ENCODE measurements at regions not wholly inside any gene's neighbourhood (a gene's known extent, or its start where the extent isn't known, plus 50 kb on each side); places are given as distances from the start of the nearest gene placed in this dataset.
"Not testable (repeated sequence)": the region's sequence is repeated elsewhere in the genome, so short reads cannot be mapped to it uniquely, and the experiment has no call there.

DNA sequence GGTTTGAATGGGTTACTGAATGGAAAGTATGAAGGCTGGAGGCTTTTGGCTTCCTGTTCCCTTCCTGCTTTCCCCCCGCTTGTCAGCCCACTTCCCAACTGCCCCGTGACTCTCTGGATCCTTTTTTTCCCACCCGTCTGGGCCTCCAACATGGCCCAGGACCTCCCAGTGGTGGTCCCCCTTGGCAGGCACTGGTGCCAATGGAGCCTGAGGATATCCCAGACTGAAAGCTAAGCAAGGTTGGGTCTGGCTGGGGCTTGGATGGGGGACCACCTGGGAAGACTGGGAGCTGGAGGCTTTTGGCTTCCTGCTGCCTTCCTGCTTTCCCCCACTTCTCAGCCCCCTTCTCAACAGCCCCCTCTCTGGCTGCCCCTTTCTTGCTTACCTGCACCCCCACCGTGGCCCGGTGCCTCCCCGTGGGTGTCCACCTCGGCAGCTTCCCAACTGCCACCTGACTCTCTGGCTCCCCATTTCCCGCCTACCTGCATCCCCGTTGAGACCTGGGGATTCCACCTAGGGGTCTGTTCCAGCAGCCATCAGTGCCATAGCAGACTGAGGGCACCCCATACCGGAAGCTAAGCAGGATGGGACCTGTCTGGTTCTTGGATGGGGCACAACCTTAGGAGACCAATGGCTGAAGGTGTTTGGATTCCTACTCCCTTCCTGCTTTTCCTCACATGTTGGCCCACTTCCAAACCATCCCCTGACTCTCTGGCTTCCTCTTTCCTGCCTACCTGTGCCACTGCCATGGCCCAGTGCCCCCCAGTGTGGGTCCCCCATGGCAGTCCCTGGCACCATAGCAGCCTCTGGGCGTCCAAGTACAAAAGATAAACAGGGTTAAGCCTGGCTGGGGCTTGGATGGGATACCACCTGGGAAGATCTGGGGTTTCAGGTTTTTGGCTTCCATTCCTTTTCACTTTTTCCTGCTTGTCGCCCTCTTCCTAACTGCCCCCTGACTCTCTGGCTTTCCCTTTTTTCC, 2295.3 kb downstream of the TP53TG3F start:
- DNase-seq: no peak

DNA sequence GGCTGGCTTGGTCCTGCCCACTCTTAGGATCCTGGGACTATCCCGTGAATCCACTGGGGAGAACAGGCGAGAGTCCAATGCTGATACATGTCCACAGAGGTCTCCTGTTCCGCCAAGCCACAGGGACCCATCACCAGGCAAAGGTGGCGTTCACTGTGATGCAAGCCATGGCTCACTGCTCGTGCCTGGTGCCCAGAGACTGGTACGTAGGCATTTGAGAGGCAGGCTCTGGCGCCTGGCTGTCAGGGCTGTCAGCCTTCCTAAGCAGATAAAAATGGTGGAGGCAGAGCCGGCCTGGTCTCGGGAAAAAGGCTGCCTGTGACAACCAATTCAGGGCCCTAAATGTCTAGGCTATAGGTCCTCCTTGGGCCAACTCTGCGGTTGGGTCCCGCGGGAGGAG, 2329.0 kb downstream of the TP53TG3F start:
- no peak for DNase-seq

DNA sequence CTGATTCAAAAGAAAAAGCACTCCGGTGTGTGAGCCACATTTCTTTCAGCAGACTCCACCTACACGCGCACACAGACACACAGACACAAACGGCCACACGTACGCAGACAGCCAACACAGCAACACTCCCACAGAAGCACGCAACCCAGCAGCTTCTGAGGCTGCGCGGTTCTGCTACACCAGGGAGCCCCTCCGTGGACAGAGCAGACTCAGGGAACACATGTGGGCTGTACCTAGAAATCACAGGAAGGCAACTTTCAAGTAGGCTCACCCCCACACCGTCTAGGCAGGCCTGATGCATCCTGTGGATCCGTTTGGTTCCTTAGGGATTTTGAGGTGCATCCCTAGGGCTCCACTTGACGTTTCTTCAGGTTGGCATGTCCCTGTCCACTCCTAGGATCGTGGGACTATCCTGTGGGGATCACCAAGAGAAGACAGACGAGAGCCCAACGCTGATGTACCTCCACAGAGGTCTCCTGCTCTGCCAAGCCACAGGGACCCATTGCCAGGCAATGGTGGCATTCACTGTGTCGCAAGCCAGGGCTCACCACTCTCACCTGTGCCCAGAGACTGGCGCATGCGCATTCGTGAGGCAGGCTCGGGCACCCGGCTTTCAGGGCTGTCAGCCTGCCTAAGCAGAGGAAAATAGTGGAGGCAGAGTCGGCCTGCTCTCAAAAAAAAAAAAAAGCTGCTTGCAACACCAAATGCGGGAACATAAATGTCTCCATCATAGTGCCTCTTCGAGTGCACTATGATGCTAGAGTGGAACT, 2333.3 kb downstream of the TP53TG3F start:
- no peak for DNase-seq

DNA sequence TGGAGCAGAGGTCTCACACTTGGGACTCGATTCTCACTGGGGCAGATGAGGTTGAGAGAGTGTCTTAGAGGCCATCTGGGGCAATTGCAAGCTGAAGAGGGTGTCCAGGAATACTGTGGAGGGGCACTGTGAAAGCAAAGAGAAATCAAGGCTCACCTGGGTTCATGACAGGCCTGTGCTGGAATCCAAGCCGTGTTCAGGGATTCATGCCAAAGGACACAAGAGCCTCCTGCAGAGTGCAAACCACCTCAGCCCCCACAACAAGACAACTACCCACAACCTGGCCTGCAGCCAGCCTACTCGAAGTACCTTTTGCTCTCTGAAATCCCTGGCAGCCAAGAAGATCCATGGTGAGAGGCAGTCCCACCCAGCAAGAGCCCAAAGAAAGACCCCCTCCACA, 2334.2 kb downstream of the TP53TG3F start:
- no peak for DNase-seq

DNA sequence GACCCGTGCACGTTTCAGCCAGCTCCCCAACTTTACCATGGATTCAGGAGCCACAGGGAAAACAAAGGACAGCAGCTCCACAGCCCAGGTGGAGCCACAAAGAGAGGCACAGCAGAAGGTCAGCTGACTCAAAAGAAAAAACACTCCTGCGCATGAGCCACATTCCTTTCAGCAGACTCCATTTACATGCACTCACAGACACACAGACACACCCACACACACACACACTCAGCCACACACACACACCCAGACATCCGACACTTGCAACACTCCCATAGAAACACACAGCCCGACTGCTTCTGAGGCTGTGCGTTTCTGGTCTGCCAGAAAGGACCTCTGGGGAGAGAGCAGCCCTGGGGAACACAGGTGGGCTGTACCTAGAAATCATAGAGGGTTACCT, 2335.5 kb downstream of the TP53TG3F start:
- no peak for DNase-seq

DNA sequence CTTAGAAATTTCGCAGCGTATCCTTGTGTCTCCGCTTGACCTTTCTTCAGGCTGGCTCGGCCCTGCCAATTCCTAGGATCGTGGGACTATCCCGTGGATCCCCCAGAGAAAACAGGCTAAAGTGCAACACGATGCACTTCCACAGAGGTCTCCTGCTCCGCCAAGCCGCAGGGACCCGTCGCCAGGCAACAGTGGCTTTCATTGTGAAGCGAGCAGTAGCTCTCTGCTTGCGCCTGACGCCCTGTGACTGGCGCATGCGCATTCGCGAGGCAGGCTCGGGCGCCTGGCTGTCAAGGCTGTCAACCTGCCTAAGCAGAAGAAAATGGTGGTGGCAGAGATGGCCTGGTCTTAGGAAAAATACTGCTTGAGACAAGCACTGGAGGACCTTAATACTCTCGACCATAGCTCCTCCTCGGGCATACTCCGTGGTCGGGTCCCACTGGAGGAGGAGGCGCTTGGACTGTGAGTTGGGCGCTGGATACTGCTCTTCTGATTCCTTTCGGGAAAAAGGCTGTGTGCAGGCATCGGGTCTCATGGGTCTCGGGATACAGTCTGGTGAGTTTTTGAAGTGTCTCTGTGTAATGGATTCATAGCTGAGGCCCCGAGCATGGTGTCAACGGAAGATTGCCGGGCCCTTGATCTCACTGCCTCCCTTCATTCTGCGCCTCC, 2336.1 kb downstream of the TP53TG3F start:
- no peak for DNase-seq

DNA sequence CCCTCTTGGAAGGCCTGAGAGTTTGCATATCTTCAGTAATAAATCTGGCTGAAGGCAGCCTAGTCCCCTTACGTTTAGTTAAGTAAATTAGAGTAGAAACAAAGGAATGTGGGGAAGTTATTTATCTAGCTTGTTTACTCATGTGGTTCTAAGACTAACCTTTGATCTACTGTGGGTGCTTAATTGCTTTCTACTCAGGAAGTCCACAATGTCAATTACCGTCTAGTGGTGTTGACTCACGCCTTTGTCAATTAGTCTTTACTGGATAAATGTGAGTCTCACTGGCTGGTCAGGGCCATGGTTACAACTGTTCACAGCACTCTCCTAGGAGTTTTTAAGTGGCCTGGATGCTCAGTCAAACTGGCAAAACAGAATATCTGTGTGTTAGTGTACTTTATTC, 2338.4 kb downstream of the TP53TG3F start:
- DNase-seq: no peak

DNA sequence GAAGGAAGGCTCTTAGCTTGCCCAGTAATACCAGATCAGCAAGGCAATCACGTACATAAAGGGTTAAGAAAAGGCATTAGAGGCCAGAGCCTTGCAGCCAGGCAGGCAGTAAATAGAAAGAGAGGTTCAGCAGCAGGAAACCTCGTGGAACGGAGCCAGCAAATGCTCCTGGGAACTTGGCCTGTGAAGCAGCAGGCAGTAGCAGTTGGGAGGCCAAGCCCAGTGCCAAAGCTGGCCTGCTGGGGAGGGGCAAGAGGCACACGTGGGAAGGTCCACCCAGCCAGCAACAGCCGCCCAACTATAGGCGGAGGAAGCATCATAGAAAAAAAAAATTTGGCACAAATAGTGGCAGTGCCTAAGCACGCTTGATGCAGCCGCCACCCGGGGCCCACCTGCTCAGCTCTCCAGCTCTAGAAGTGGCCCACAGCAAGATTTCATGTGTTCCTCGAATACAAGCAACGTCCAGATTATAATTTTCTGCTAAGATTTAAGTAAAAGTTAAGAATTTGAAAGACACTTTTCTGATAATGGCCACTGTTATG, 2339.5 kb downstream of the TP53TG3F start:
- no peak for DNase-seq

DNA sequence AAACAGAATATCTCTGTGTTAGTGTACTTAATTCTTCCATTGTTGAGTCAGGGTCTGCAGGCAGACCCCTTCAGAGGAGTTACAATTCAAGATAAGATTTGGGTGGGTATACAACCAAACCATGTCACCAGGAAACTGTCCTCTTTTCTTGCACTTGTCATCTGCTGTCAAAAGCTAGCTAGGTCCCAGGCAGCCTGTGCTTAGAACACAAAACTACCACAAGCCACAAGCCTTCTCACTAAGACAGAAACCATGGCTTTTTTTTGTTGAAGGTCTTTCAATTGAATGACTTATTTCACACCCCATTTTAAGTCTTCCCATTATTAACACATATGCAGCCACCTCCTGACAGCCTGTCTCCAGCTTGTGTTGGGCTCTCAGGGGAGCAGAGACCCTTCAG, 2345.1 kb downstream of the TP53TG3F start:
- not testable (repeated sequence) for DNase-seq

DNA sequence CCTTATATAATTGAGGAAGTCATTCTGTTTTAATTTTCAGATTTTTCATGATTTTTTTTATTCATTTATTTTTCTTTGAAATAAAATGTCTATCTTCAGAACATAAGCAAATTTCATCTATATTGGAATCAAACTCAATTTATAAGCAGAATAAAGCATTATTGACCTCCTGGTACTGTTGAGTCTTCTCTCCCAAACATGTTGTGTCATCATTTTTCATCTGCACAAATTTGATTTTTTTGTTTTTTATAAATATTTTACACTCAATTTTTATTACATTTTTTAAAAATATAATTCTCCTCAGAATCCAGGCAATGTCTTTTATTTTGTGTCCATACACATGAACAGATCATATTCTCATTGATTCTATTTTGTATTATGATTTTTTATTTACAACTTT, 2363.9 kb downstream of the TP53TG3F start:
- no peak for DNase-seq

DNA sequence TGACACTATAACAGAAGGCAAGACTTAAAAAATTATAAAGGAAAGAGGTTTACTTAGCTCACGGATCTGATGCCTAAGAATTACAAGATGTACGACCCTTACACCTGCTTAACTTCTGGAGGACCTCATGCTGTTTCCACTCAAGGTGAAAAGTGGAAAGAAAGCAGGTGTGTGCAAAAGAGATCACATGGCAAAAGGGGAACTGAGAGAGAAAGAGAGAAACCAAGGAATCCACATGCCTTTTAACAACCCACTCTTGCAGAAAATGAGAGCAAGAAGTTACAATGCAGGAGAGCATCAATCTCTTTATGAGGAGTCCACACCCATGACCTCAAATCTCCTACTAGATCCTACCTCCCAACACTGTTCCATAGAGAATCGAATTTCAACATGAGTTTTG, 2382.2 kb downstream of the TP53TG3F start:
- no peak for DNase-seq

DNA sequence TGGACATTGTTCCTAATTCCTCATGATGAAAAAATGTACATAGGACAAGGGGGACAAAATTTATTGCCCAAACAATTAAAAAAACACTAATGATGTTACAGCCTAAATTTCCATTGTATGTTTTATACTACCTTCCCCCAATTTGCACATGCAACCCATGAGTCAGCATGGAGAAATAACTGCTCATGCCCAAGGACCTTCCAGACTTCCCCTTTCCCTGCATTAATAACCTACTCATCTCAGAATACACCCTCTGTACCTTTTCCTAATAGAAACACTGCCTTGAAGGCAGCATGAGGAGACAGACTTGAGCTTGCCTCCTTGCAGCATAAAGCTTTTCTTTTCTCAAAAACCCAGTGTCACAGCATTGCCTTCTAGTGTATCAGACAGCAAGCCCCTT, 2402.8 kb downstream of the TP53TG3F start:
- peak; percentile 49 for DNase-seq

DNA sequence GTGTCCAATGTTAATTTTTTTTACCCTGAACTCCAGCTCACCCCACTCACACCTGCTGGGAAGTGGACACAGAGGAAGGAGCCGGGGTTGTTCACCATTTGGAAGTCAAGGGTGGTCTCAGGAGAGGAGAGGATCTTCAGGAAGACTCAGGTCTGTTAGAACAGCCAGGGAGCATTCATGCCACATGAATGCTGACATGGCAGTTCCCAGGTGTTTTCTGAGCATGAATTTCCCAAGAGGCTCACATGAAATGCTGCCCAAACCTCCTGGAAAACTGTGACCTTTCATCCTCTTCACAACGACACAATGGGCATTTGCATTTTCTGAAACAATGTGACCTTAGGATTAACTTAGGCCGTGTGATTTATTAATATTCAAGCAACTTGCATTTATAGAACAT, 2409.2 kb downstream of the TP53TG3F start:
- DNase-seq: no peak

DNA sequence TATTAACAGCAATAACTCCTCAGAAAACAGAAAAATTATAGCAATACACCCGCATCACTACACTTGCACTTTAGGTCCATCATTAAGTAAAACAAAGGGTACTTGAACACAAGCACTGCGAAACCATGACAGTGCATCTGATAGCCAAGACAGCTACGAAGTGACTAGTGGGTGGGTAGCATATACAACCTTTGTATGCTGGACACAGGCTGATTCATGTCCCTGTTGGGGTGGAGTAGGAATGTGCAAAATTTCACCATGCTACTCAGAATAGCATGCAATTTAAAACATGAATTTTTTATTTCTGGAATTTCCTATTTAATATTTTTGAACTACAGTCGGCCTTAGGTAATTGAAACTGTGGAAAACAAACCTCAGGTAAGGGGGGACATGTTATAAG, 2414.1 kb downstream of the TP53TG3F start:
- no peak for DNase-seq

DNA sequence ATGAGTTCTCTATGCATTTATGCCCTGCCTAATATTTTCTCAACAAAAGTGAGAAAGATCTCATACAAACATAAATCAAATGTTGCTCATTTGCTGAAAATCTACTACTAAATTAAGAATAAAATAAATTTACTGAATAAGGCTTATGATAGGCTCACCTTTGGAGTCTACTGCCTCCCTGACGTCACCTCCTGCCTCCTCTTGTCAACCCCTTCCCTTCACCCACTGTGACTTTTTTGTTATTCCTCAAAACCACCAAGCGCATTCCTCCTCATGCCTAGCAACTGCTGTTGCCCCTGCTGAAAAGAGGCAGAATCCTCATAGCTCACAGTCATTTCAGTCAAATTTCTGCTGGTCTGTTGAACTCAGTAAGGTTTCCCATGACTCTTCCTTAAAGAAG, 2422.2 kb downstream of the TP53TG3F start:
- DNase-seq: no peak

DNA sequence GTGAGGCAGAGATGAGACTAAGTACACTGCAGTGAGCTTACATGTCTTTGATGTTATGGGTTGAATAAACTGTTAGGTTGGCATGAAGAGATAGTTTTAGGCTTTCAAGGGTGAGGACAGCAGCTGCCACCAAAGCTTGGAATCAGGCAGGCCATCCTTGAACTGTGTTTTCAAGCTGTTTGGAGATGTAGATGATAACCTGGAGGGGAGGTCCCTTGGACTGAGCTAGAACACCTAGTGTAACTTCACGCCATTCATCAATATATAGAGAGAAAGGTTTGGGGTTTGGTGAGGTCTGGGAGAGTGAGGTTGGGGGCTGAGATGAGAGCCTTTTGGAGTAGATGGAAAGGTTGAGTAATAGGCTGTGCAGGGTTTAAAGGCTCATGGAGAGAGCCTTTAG, 2447.0 kb downstream of the TP53TG3F start:
- no peak for DNase-seq

DNA sequence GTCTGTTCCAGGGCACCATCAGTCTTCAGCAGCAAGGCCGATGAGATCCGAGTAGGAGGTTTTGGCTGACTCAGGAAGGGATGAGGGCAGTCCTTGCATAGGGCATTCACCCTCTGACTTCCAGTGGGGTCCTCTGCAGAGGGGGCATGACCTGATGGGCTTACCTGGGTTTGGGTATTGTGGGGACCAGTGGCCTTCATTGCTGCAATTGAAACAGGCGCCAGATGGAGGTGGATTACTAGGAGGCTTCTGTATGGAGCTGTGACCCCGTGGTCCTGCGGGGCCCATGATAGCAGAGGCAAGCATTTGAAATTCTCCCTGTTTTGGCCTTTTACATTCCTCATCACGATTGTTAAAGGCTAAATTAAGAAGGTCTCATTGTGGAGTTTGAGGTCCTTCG, 2448.7 kb downstream of the TP53TG3F start:
- no peak for DNase-seq

DNA sequence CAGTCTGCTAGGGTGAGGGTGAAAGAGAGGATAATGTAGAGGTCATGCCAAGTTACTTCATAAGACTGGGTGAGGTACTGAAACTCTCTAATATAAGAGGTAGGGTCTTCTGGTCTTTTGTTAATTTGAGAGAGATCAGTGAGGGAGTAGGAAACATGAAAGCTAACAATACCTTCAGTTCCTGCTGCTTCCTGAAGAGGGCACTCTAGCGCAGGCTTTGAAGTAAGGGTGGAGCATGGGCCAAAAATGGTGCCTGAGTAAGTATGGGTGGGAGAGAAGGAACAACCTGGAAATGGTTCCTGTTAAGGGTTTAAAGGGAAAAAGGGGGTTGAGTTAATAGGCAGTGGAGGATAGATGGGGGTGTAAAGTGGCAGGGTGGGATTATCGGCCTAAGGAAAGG, 2449.5 kb downstream of the TP53TG3F start:
- DNase-seq: peak; percentile 63

DNA sequence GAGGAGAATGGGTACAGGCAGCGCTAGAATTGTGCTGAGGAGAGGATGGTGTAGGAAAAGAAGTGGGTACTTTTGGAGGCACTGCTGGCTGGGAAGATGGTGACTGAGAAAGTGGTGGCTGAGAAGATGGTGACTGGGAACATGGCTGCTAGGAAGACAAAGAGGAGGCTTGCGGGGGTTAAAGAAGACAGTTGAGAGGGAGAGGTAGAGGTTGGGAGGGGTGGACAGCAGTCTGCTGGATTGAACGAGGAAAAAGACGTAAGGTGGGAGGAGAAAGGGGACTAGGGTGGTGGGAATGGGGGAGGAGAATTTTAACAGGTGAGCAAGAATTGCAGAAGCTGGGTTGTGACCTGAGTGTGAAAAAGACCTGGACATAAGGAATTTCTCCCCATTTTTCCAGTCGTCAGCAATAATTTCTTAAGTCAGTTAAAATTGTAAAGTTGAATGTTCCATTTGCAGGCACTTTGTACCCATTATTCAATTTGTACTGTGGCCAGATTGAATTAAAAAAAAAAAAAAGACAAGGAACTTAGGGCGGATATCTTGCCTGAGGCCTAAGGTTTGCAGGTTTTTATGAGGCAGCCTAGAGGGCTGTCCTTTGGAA, 2450.0 kb downstream of the TP53TG3F start:
- DNase-seq: no peak

DNA sequence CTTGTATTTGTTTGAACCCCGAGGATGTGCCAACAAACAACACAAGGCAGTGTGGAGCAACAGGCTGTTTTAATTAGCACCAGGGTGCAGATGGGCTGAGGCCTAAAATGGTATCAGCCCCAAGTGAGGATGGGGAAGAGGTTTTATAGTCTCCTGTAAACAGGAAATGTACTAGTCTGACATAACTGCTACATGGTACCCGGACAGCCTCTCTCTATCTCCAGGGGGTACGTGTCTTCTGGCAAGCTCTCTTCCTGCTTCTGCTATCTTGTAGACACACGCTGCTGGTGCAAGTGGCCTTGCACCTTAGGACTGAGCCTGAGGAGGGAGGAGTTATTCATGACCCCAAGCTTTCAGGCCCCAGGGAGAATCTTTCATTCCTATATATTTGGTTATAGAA, 2451.0 kb downstream of the TP53TG3F start:
- DNase-seq: no peak

DNA sequence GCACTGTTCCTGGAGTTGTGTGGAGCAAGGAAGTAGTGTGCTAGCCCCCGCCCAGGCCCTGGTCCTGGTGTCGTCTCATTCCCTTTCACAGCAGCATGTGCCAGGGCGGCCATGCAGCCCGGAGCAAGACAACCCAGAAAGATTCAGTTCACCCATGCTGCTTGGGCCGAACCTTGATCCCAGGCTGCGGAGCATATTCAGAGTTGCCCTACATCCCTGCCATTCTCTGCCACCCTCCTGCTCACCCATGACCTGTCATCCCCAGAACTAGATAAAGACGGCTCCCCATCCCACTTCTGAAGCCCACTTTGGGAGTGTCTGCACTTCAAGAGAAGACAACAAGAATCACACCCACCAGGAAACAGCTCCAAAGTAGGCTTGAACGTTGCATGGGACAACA, 2452.5 kb downstream of the TP53TG3F start:
- no peak for DNase-seq

DNA sequence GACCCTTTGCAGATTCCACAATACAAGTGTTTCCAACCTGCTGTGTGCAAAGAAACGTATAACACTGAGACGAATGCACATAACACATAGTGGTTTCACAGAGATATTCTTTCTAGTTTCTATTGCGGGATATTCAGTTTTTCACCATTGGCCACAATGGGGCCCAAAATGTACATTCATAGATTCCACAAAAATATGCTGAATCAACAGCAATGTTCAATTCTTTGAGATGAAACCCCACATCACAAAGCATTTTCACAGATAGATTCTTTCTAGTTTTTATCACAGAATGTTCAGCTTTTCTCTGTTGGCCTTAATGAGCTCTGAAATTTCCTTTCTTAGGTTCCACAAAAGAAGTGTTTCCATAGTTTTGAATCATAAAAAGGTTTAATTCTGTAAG, 2472.3 kb downstream of the TP53TG3F start:
- no peak for DNase-seq
